Astrocyte (in vitro differentiated cells and primary cell): ENCODE measurements at regions not wholly inside any gene's neighbourhood (a gene's known extent, or its start where the extent isn't known, plus 50 kb on each side); places are given as distances from the start of the nearest gene placed in this dataset.

ENCODE experiments used
- EZH2 ChIP-seq: IDR thresholded peaks from 2 replicates; pipeline ENCODE4 v1.6.1; 2012; ENCODE audit warnings: mild to moderate bottlenecking, low read length, inconsistent platforms; ENCODE audit not compliant: insufficient read depth
- TF ChIP-seq, protein P1 (sequence below): IDR thresholded peaks from 2 replicates; pipeline ENCODE4 v1.5.1; 2011; ENCODE audit warnings: low read depth, mild to moderate bottlenecking, inconsistent platforms, low read length, moderate library complexity; ENCODE audit not compliant: insufficient read depth

GRCh38 chr16:89040861-89041570 is 52.6 kb upstream of the ACSF3 start:
- TF ChIP-seq, protein P1, sequence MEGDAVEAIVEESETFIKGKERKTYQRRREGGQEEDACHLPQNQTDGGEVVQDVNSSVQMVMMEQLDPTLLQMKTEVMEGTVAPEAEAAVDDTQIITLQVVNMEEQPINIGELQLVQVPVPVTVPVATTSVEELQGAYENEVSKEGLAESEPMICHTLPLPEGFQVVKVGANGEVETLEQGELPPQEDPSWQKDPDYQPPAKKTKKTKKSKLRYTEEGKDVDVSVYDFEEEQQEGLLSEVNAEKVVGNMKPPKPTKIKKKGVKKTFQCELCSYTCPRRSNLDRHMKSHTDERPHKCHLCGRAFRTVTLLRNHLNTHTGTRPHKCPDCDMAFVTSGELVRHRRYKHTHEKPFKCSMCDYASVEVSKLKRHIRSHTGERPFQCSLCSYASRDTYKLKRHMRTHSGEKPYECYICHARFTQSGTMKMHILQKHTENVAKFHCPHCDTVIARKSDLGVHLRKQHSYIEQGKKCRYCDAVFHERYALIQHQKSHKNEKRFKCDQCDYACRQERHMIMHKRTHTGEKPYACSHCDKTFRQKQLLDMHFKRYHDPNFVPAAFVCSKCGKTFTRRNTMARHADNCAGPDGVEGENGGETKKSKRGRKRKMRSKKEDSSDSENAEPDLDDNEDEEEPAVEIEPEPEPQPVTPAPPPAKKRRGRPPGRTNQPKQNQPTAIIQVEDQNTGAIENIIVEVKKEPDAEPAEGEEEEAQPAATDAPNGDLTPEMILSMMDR = no peak
- no peak for TF ChIP-seq EZH2
